Glomerular endothelial cell (primary cell): ENCODE measurements at regions not wholly inside any gene's neighbourhood (a gene's known extent, or its start where the extent isn't known, plus 50 kb on each side); places are given as distances from the start of the nearest gene placed in this dataset.
"Not testable (repeated sequence)": the region's sequence is repeated elsewhere in the genome, so short reads cannot be mapped to it uniquely, and the experiment has no call there.

Experiments
- DNase-seq: peaks from one replicate; pipeline ENCODE4 v3.0.0-alpha.2; 2011; ENCODE audit warnings: low read depth, low spot score; ENCODE audit errors: extremely low read depth

- DNase-seq: no peak
These were observed 167.6 kb downstream of the EPM2A start for GRCh38 chr6:145567684-145568252.

- DNase-seq: no peak
These were observed 166.2 kb downstream of the EPM2A start for GRCh38 chr6:145569140-145569539.

DNA sequence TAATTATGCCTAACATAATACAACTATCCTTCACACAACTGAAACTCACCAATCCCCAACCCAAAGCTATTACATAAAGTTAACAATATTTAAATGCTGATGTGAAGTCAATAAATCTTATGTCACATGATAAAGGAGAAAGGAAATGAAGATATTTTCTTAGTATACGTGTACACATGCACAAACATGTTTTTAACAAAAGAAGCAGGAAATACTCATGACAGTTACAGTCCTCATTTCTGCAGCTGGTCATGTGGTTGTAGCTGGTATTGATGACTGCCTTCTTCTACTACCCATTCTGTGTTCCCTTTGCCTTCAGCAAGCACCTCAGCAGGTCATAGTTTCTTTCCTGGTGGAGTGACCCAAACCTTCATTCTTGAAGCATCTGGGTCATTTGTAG is 165.0 kb downstream of the EPM2A start:
- DNase-seq: not testable (repeated sequence)

DNA sequence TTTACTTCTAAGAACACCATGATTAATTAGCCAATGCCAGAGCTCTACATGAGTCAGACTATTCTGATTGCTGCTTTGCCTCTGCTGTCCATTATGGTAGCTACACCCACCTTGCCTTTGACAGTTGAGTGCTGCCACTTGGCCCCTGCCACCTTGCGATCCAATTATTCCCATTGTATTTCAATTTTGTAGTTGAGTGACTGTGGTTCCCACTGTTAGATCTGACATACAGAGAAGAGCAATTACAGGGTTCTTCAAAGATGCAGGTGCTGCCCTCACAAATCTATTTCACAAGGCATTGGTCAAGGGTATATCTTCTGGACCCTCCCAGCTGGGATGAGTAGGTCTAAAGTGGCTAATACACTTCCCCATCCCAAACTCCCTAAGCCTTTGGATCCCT is 161.1 kb downstream of the EPM2A start:
- not testable (repeated sequence) for DNase-seq
